ENCODE measurements at regions not wholly inside any gene's neighbourhood (a gene's known extent, or its start where the extent isn't known, plus 50 kb on each side); places are given as distances from the start of the nearest gene placed in this dataset.

DNA sequence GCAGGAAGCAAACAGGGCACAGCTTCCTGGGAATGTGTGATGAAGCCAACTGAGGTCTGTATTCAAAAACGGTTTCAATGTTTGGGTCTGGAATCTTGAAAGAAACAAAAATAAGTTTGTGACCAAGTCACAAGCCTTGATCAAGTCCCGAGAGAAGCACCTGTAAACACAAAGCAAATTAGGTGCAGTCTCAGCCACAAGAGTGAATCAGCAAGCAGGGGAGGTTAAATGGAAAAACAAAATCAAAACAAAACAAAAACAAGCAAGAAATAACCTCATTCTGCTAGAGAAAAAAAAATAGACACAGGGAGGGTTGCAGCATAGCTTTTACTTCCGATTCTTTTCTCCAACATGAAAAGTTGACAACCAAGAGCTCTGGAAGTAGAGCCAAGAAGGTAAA, 201.7 kb downstream of the CLIC5 start:
- TF ChIP-seq CTCF (IDR thresholded peaks at IDR 0.05; ENCODE audit: borderline replicate concordance, extremely low read depth, low read length, poor library complexity, severe bottlenecking) (no peak), EZH2 (IDR thresholded peaks at IDR 0.05; ENCODE audit: borderline replicate concordance, low read depth, low read length, severe bottlenecking) (no peak)
